Lower lobe of right lung (tissue), 2 donors: ENCODE measurements at regions not wholly inside any gene's neighbourhood (a gene's known extent, or its start where the extent isn't known, plus 50 kb on each side); places are given as distances from the start of the nearest gene placed in this dataset.

Experiments used
- ATAC-seq, 2 donors: fragments of 200-7000 bp; cut with Tn5 transposase; one replicate each; pipeline ENCODE4 v1.9.1; 2020 to 2022; ENCODE audit warnings: mild to moderate bottlenecking in 2 of 2, moderate library complexity in 2 of 2
- DNase-seq: peaks from one replicate; pipeline ENCODE4 v3.0.0-alpha.2; 2020
- H3K27ac ChIP-seq: fragments of 200-600 bp; one replicate; pipeline ENCODE4 v1.8.0; 2022
- H3K27me3 ChIP-seq: fragments of 200-600 bp; one replicate; pipeline ENCODE4 v1.8.0; 2022; ENCODE audit warnings: low read depth
- H3K36me3 ChIP-seq: fragments of 200-600 bp; one replicate; pipeline ENCODE4 v1.8.0; 2022; ENCODE audit warnings: mild to moderate bottlenecking
- H3K4me1 ChIP-seq: fragments of 200-600 bp; one replicate; pipeline ENCODE4 v1.8.0; 2022
- H3K4me3 ChIP-seq: fragments of 200-600 bp; one replicate; pipeline ENCODE4 v1.8.0; 2022; ENCODE audit warnings: mild to moderate bottlenecking
- H3K9me3 ChIP-seq: fragments of 200-600 bp; one replicate; pipeline ENCODE4 v1.8.0; 2022
- intact Hi-C: fragments of 100-400 bp; cut with DNase I; formaldehyde crosslinking; loops from one replicate; pipeline ENCODE4 v1.11.0; 2022
- TF ChIP-seq, protein P1 (sequence below): fragments of 200-600 bp; IDR thresholded peaks from one replicate; pipeline ENCODE4 v1.8.0; 2022; ENCODE audit warnings: antibody characterized with exemption, mild to moderate bottlenecking
- donor health status: DM: no; HTN: yes; CAD: no; lungs with severe emphysema.

DNA sequence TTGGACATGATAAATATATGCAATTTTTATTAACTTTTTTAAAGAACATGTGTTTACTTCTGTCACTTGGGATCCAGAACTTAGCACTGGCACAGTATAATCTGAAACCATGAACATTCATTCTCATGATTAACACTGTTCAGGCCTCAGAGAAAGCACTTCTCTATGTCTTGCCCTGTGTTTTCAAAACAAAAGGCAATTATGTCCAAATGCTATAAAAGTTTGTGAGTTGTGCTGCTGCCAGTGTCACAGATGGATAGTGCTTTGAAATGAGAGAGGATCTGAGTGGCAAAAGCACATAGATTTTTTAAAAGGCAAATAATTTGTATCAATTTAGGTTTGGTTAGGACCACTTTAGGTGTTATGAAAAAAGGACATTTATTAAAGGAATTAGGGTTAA lies 470.5 kb upstream of the FAM98A start:
- no peaks in the 10 kb centered on the region for H3K36me3 ChIP-seq
- no peaks in the 10 kb centered on the region for H3K27me3 ChIP-seq
- ATAC-seq: no peak
- no peak for DNase-seq
- intact Hi-C loops: no loop called here
- no peaks in the 10 kb centered on the region for H3K9me3 ChIP-seq
- TF ChIP-seq, protein P1, sequence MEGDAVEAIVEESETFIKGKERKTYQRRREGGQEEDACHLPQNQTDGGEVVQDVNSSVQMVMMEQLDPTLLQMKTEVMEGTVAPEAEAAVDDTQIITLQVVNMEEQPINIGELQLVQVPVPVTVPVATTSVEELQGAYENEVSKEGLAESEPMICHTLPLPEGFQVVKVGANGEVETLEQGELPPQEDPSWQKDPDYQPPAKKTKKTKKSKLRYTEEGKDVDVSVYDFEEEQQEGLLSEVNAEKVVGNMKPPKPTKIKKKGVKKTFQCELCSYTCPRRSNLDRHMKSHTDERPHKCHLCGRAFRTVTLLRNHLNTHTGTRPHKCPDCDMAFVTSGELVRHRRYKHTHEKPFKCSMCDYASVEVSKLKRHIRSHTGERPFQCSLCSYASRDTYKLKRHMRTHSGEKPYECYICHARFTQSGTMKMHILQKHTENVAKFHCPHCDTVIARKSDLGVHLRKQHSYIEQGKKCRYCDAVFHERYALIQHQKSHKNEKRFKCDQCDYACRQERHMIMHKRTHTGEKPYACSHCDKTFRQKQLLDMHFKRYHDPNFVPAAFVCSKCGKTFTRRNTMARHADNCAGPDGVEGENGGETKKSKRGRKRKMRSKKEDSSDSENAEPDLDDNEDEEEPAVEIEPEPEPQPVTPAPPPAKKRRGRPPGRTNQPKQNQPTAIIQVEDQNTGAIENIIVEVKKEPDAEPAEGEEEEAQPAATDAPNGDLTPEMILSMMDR: no peak
- H3K4me3 ChIP-seq: no peak overlapping the region
- no peaks in the 10 kb centered on the region for H3K4me1 ChIP-seq
- no peak overlapping the region for H3K27ac ChIP-seq

DNA sequence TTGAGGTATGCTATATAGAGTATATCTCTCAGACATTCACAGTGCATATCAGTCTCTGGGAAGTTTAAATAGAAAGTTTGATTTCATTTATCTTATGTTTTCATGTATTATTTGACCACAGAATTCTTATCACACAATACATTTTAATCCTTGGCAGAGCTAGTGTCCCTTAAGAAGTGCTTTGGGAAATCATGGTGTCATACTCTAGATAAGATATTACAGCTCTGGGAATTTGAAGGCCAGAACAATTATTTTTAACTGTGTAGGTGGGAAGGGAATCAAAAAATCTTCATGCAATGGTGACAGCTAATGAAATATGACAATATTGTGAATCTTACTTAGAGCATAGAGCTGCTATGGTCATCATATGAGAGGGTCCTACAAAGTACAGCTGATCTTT lies 451.3 kb upstream of the FAM98A start:
- no peaks in the 10 kb centered on the region for H3K36me3 ChIP-seq
- no peaks in the 10 kb centered on the region for H3K4me1 ChIP-seq
- no peak for ATAC-seq
- H3K4me3 ChIP-seq: no peak overlapping the region
- H3K9me3 ChIP-seq: no peaks in the 10 kb centered on the region
- TF ChIP-seq, protein P1: no peak
- intact Hi-C loops: no loop called here
- H3K27me3 ChIP-seq: no peaks in the 10 kb centered on the region
- no peak for DNase-seq
- no peak overlapping the region for H3K27ac ChIP-seq

DNA sequence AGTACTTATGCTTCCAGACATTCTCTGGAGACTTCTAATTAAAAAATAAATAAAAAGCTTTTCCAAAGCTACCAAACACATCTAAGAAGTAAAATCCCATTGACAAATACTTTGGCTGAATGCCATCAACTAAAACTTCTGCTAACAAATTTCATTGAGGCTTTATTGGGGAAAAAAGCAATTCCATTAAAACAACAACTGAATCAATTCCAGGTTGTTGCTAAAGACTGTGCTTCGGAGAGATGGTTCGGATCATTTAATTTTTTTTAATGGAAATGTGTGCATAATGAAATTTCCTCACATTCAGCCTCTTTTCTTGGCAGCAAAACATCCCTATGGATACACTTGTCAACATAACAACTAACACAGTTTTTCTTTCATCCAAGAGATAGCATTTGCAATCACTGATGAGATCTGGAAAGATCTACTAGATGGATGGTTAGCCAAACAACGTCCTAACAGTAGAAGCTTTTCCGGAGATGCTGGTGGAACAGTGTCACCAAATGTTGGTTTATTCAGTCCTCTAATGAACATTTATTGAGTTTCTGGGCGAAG lies 446.1 kb upstream of the FAM98A start:
- no peaks in the 10 kb centered on the region for H3K27me3 ChIP-seq
- H3K9me3 ChIP-seq: no peaks in the 10 kb centered on the region
- H3K36me3 ChIP-seq: no peaks in the 10 kb centered on the region
- TF ChIP-seq, protein P1: no peak
- ATAC-seq (no peak), DNase-seq (no peak)
- intact Hi-C loops: no loop called here
- H3K4me1 ChIP-seq: no peaks in the 10 kb centered on the region
- H3K4me3 ChIP-seq: no peak overlapping the region
- no peak overlapping the region for H3K27ac ChIP-seq

DNA sequence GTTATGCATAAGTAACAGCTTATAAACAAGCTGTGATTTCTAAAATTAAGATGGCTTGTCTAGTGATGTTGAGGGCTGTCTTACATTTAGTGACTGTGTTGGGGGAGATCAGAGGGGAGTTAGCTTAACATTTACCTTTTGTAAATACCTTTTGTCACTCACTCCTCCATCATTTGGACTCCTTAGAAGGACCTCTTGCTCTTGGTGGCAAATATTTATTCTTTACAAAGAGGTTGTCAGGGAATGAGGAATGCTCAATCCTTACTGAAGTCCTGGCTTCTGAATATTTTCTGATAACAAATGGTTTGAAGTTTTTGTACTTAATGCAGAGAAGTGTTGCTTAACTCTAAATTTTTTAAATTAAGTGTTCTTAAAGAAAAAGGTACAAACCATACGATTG lies 438.8 kb upstream of the FAM98A start:
- Histone ChIP-seq H3K27me3 (no peaks in the 10 kb centered on the region), H3K4me1 (no peaks in the 10 kb centered on the region), H3K9me3 (no peaks in the 10 kb centered on the region), H3K4me3 (no peak overlapping the region), H3K36me3 (no peaks in the 10 kb centered on the region), H3K27ac (no peak overlapping the region)
- TF ChIP-seq, protein P1: no peak
- intact Hi-C loops: no loop called here
- no peak for DNase-seq
- no peak for ATAC-seq

DNA sequence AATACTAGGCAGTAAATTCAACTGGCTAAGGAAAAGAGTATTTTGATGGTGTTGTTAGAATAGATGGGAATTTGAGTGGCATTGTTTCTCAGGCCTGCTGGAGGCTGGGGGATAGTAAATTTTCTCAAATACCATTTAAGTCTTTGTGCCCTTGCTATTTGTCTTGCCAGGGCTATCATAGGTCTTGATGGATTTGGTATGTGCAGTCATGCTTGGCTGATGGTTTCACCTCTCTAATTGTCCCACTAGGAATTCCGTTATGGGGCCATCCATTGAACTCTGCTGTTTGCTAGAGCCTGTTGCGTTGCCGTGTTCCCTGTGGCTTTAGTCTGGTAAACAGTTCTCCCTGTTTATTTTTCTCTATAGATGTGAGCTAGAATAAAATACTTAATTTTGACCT lies 438.1 kb upstream of the FAM98A start:
- ATAC-seq: no peak

More for the DNA sequence above, 438.1 kb upstream of the FAM98A start:
- Histone ChIP-seq H3K4me1 (no peaks in the 10 kb centered on the region), H3K9me3 (no peaks in the 10 kb centered on the region), H3K36me3 (no peaks in the 10 kb centered on the region), H3K4me3 (no peak overlapping the region), H3K27me3 (no peaks in the 10 kb centered on the region), H3K27ac (no peak overlapping the region)
- intact Hi-C loops: no loop called here
- no peak for DNase-seq
- TF ChIP-seq, protein P1: no peak
